DMS153 (cell line): ENCODE measurements at regions not wholly inside any gene's neighbourhood (a gene's known extent, or its start where the extent isn't known, plus 50 kb on each side); places are given as distances from the start of the nearest gene placed in this dataset.

Experiments used
- DNase-seq: peaks from one replicate; lab custom pipeline; 2025; lab: John Stamatoyannopoulos, UW

- DNase-seq, result no peak
These were observed 1073.3 kb downstream of the TBC1D22A start for GRCh38 chr22:47835726-47836125.

GRCh38 chr22:47826016-47826415, 1063.6 kb downstream of the TBC1D22A start:
- DNase-seq, result no peak

GRCh38 chr22:47822422-47822821, 1060.0 kb downstream of the TBC1D22A start:
- no peak for DNase-seq

GRCh38 chr22:47818496-47818895, 1056.0 kb downstream of the TBC1D22A start:
- no peak for DNase-seq

- DNase-seq, result no peak
These were observed 1054.9 kb downstream of the TBC1D22A start for GRCh38 chr22:47817380-47817779.

- no peak for DNase-seq
These were observed 1054.4 kb downstream of the TBC1D22A start for GRCh38 chr22:47816863-47817210.

GRCh38 chr22:47816121-47816862, 1053.8 kb downstream of the TBC1D22A start:
- no peak for DNase-seq

- DNase-seq, result no peak
These were observed 1052.0 kb downstream of the TBC1D22A start for GRCh38 chr22:47814474-47814873.

GRCh38 chr22:47813661-47814060, 1051.2 kb downstream of the TBC1D22A start:
- DNase-seq, result no peak

- no peak for DNase-seq
These were observed 1049.5 kb downstream of the TBC1D22A start for GRCh38 chr22:47811971-47812370.

- no peak for DNase-seq
These were observed 1048.4 kb downstream of the TBC1D22A start for GRCh38 chr22:47810505-47811500.

GRCh38 chr22:47808886-47809620, 1046.6 kb downstream of the TBC1D22A start:
- DNase-seq, result no peak

GRCh38 chr22:47808236-47808635, 1045.8 kb downstream of the TBC1D22A start:
- DNase-seq, result no peak

GRCh38 chr22:47807506-47807905, 1045.1 kb downstream of the TBC1D22A start:
- no peak for DNase-seq

GRCh38 chr22:47806894-47807293, 1044.4 kb downstream of the TBC1D22A start:
- no peak for DNase-seq

- DNase-seq, result no peak
These were observed 1043.0 kb downstream of the TBC1D22A start for GRCh38 chr22:47805394-47805935.

- no peak for DNase-seq
These were observed 1041.8 kb downstream of the TBC1D22A start for GRCh38 chr22:47804281-47804680.

- DNase-seq, result no peak
These were observed 1040.0 kb downstream of the TBC1D22A start for GRCh38 chr22:47802421-47802820.

GRCh38 chr22:47801541-47802245, 1039.2 kb downstream of the TBC1D22A start:
- DNase-seq, result no peak

- DNase-seq, result no peak
These were observed 1035.8 kb downstream of the TBC1D22A start for GRCh38 chr22:47798229-47798628.

GRCh38 chr22:47797342-47797945, 1035.0 kb downstream of the TBC1D22A start:
- no peak for DNase-seq
